ENCODE measurements at regions not wholly inside any gene's neighbourhood (a gene's known extent, or its start where the extent isn't known, plus 50 kb on each side); places are given as distances from the start of the nearest gene placed in this dataset.

DNA sequence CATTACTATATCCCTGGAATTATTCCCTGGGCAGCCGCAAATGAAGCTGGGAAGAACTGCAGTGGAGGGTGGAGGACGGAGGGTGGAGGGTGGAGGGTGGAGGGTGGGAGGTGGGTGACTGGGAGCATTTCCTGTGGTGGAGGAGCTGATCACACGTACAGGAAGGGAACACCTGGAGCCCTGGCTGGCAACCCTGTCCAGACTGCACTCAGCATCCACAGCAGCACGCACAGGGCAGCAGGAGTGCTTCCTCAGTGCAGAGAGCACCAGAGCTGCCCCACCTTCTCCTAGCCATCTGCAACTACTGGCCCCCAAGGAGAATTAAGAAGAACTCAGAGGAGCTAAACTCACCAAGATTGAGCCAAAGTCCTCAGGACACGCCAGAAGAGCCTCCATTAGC is 249.9 kb downstream of the EIPR1 start:
- ATAC-seq: peak; percentile 52; the same call in 2 of the 3 replicates
- TF ChIP-seq, protein P1, sequence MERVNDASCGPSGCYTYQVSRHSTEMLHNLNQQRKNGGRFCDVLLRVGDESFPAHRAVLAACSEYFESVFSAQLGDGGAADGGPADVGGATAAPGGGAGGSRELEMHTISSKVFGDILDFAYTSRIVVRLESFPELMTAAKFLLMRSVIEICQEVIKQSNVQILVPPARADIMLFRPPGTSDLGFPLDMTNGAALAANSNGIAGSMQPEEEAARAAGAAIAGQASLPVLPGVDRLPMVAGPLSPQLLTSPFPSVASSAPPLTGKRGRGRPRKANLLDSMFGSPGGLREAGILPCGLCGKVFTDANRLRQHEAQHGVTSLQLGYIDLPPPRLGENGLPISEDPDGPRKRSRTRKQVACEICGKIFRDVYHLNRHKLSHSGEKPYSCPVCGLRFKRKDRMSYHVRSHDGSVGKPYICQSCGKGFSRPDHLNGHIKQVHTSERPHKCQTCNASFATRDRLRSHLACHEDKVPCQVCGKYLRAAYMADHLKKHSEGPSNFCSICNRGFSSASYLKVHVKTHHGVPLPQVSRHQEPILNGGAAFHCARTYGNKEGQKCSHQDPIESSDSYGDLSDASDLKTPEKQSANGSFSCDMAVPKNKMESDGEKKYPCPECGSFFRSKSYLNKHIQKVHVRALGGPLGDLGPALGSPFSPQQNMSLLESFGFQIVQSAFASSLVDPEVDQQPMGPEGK (CRISPR knock-in tag; IDR thresholded peaks at IDR 0.05; ENCODE audit: borderline replicate concordance): no peak
- TF ChIP-seq ISL1 (CRISPR knock-in tag; IDR thresholded peaks at IDR 0.05) (no peak), GLIS3 (CRISPR knock-in tag; IDR thresholded peaks at IDR 0.05) (no peak), TCF4 (CRISPR knock-in tag; IDR thresholded peaks at IDR 0.05; ENCODE audit: borderline replicate concordance) (no peak), RARB (CRISPR knock-in tag; IDR thresholded peaks at IDR 0.05) (no peak), CSDC2 (CRISPR knock-in tag; IDR thresholded peaks at IDR 0.05) (no peak), ESRRG (CRISPR knock-in tag; IDR thresholded peaks at IDR 0.05) (no peak), ZNF565 (CRISPR knock-in tag; conservative IDR thresholded peaks at IDR 0.05; ENCODE audit: low read depth) (no peak; the same call in 1 of the 2 replicates), BACH2 (CRISPR knock-in tag; IDR thresholded peaks at IDR 0.05; ENCODE audit: borderline replicate concordance) (no peak), TOX (CRISPR knock-in tag; IDR thresholded peaks at IDR 0.05; ENCODE audit: borderline replicate concordance) (no peak), ZNF70 (CRISPR knock-in tag; IDR thresholded peaks at IDR 0.05) (no peak)
- TF ChIP-seq, protein P2, sequence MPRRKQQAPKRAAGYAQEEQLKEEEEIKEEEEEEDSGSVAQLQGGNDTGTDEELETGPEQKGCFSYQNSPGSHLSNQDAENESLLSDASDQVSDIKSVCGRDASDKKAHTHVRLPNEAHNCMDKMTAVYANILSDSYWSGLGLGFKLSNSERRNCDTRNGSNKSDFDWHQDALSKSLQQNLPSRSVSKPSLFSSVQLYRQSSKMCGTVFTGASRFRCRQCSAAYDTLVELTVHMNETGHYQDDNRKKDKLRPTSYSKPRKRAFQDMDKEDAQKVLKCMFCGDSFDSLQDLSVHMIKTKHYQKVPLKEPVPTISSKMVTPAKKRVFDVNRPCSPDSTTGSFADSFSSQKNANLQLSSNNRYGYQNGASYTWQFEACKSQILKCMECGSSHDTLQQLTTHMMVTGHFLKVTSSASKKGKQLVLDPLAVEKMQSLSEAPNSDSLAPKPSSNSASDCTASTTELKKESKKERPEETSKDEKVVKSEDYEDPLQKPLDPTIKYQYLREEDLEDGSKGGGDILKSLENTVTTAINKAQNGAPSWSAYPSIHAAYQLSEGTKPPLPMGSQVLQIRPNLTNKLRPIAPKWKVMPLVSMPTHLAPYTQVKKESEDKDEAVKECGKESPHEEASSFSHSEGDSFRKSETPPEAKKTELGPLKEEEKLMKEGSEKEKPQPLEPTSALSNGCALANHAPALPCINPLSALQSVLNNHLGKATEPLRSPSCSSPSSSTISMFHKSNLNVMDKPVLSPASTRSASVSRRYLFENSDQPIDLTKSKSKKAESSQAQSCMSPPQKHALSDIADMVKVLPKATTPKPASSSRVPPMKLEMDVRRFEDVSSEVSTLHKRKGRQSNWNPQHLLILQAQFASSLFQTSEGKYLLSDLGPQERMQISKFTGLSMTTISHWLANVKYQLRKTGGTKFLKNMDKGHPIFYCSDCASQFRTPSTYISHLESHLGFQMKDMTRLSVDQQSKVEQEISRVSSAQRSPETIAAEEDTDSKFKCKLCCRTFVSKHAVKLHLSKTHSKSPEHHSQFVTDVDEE (CRISPR knock-in tag; IDR thresholded peaks at IDR 0.05): no peak
- TF ChIP-seq, protein P3, sequence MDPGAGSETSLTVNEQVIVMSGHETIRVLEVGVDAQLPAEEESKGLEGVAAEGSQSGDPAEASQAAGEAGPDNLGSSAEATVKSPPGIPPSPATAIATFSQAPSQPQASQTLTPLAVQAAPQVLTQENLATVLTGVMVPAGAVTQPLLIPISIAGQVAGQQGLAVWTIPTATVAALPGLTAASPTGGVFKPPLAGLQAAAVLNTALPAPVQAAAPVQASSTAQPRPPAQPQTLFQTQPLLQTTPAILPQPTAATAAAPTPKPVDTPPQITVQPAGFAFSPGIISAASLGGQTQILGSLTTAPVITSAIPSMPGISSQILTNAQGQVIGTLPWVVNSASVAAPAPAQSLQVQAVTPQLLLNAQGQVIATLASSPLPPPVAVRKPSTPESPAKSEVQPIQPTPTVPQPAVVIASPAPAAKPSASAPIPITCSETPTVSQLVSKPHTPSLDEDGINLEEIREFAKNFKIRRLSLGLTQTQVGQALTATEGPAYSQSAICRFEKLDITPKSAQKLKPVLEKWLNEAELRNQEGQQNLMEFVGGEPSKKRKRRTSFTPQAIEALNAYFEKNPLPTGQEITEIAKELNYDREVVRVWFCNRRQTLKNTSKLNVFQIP (CRISPR knock-in tag; IDR thresholded peaks at IDR 0.05; ENCODE audit: borderline replicate concordance, low read depth): no peak

DNA sequence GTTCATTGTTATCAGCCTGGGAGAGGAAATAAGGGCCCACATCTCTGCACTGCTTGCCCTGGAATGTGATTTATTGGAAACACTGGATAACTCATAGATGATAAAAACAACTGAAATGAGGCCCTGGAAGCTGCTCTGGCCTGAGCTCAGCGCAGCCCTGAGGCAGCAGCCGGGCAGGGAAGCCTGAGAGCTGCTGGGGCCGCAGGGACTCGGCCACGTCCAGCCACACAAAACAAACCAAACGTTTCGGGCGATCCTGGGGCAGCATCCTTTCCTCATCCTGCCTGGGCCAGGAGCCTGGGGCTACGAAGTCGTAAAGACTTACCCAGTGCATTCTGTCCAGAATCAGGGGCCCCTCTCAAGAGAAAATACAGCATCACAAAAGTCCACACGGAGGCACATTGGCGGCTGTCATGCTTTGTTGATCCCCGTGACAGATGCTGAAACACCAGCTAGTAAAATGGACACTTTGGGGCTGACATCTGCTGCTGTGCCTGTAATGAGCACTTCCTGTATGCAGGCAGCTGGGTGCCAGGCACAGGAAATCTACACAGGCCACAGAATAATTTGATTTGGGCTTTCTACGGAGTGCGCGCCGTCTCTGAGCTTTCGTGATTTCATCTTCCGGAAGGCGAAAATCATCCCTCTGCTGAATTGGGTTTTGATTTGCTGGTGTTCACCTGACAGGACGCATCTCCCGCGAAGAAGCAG is 250.6 kb downstream of the EIPR1 start:
- TF ChIP-seq TCF4 (CRISPR knock-in tag; IDR thresholded peaks at IDR 0.05; ENCODE audit: borderline replicate concordance) (peak; percentile 97), ISL1 (CRISPR knock-in tag; IDR thresholded peaks at IDR 0.05) (no peak), ZNF70 (CRISPR knock-in tag; IDR thresholded peaks at IDR 0.05) (peak; percentile 62), CSDC2 (CRISPR knock-in tag; IDR thresholded peaks at IDR 0.05) (no peak), ZNF565 (CRISPR knock-in tag; conservative IDR thresholded peaks at IDR 0.05; ENCODE audit: low read depth) (peak; percentile 36; the same call in 1 of the 2 replicates), ARNTL (CRISPR knock-in tag; IDR thresholded peaks at IDR 0.05; ENCODE audit: borderline replicate concordance, low read depth) (0 out of 2 replicates have a peak, but pooled peaks have one; percentile 20), SNAI2 (CRISPR knock-in tag; IDR thresholded peaks at IDR 0.05) (peak; percentile 63), PPARA (CRISPR knock-in tag; IDR thresholded peaks at IDR 0.05; ENCODE audit: borderline replicate concordance) (0 out of 2 replicates have a peak, but pooled peaks have one; percentile 5)
- TF ChIP-seq, protein P2 (CRISPR knock-in tag; IDR thresholded peaks at IDR 0.05): peak; percentile 72; the same call in 1 of the 2 replicates
- peak; percentile 69 for ATAC-seq

DNA sequence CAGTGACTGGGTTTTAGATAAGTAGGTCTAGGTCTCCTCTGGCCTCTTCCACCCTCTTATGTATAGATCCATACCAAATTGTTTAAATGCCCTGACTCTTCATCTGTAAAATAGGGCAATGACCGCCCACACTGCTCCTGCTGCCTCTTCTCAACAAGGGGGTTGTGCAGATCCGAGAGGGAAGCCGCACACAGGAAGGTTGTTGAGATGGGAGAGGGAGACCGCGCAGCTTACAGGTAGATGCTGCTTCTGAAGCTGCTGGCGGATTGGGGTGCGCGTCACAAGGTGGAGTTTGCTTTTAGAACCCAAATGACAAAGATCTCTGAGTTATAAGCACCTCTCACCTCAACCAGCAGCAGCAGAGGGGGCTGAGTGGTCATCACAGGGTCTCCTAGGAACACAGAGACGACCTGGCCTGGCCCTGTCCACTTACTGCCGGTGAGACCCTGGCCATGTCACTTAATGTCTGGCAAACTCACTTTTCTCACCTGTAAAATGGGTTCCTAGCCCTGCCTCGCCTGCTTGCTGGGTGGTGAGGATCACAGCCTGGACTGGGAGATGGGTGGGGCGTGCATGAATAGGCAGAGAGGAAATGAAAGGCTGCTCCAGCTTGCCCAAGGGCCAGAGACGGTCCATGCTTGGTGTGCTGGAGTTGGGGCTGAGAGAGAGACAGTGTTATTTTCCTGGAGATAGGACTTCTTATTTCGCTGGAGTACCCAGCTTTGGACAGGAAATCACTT is 251.3 kb downstream of the EIPR1 start:
- ATAC-seq: no peak; the same call in 2 of the 3 replicates
- TF ChIP-seq, protein P2 (CRISPR knock-in tag; IDR thresholded peaks at IDR 0.05): no peak
- TF ChIP-seq, protein P3 (CRISPR knock-in tag; IDR thresholded peaks at IDR 0.05; ENCODE audit: borderline replicate concordance, low read depth): no peak
- TF ChIP-seq CSDC2 (CRISPR knock-in tag; IDR thresholded peaks at IDR 0.05) (no peak), ESRRG (CRISPR knock-in tag; IDR thresholded peaks at IDR 0.05) (no peak)
- TF ChIP-seq, protein P4, sequence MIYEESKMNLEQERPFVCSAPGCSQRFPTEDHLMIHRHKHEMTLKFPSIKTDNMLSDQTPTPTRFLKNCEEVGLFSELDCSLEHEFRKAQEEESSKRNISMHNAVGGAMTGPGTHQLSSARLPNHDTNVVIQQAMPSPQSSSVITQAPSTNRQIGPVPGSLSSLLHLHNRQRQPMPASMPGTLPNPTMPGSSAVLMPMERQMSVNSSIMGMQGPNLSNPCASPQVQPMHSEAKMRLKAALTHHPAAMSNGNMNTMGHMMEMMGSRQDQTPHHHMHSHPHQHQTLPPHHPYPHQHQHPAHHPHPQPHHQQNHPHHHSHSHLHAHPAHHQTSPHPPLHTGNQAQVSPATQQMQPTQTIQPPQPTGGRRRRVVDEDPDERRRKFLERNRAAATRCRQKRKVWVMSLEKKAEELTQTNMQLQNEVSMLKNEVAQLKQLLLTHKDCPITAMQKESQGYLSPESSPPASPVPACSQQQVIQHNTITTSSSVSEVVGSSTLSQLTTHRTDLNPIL (CRISPR knock-in tag; IDR thresholded peaks at IDR 0.05; ENCODE audit: low read depth): no peak

Data from SK-N-SH treated with all-trans-retinoic acid at 6 μM for 48 hours (cell line).